Activated T-cell treated with anti-CD3 and anti-CD28 coated beads, Interleukin-2, amount 50 U/mL, for 72 hours (primary cell): ENCODE measurements at regions not wholly inside any gene's neighbourhood (a gene's known extent, or its start where the extent isn't known, plus 50 kb on each side); places are given as distances from the start of the nearest gene placed in this dataset.

ENCODE experiments used
- ATAC-seq, 2 donors: fragments of 150-1000 bp; cut with Tn5 transposase; replicated peaks in 1 of 2; 2 replicates each; pipeline ENCODE4 v1.10.0; 2021; ENCODE audit warnings: moderate library complexity in 2 of 2, mild to moderate bottlenecking in 1 of 2
- DNase-seq, 2 donors: peaks; one replicate each; pipeline ENCODE4 v3.0.0; 2021 to 2022; ENCODE audit warnings: mixed read lengths in 1 of 2
- H3K27ac Mint-ChIP-seq: one replicate; pipeline ENCODE4 v1.8.0; 2022; ENCODE audit warnings: mild to moderate bottlenecking, moderate library complexity, mixed read lengths
- H3K27me3 Mint-ChIP-seq: one replicate; pipeline ENCODE4 v1.8.0; 2022; ENCODE audit warnings: low read depth, mixed read lengths
- H3K36me3 Mint-ChIP-seq, 2 donors: one replicate each; pipeline ENCODE4 v1.8.0; 2022; ENCODE audit warnings: mixed read lengths in 2 of 2, mild to moderate bottlenecking in 1 of 2; ENCODE audit not compliant: insufficient read depth in 2 of 2
- H3K4me1 Mint-ChIP-seq: one replicate; pipeline ENCODE4 v1.8.0; 2022; ENCODE audit warnings: low read depth, mixed read lengths
- H3K4me3 Mint-ChIP-seq, 2 donors: one replicate each; pipeline ENCODE4 v1.8.0; 2022; ENCODE audit warnings: mild to moderate bottlenecking in 2 of 2, mixed read lengths in 2 of 2, moderate library complexity in 2 of 2
- H3K9me3 Mint-ChIP-seq, 2 donors: one replicate each; pipeline ENCODE4 v1.8.0; 2022; ENCODE audit warnings: mixed read lengths in 2 of 2

DNA sequence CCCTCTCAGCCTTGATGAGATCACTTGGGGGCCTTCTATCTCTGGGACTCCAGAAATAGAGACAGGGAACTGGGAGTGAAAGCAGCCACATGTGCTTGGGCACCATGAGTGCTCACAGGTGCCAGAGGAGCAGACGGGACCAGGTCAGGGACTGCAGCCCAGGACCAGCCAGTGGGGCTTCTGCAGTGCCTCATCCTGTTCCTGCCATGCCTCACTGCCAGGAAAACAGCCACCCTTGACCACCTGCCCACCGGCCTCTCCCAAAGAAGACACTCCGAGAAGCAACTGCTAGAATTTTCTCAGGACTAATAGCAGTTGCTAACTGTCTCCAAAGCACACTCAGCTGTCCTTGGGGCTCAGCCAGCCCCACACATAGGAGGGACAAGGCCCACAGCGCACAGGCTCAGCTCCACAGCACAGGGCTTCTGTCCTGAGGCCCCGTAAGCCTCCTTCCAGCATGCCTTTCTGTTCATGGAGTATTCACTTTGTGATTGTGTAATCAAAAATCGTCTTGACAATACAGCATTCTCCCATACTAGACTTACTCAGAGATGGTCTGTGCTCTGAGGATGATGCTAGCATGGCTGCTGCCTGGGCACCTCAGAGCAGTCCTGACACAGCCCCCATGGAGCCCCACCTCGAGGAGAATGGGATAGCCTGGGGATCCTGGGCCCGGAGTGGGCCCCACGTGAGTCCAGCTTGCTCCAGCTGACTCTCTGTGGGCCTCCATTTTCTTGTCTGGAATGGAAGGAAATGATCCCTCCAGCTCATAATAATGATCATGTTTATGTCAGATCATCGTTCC is 115.7 kb upstream of the RET start:
- H3K9me3 Mint-ChIP-seq = no peaks in the 10 kb centered on the region
- H3K27me3 Mint-ChIP-seq = no peaks in the 10 kb centered on the region
- H3K36me3 Mint-ChIP-seq = no peaks in the 10 kb centered on the region
- H3K27ac Mint-ChIP-seq = no peak overlapping the region
- DNase-seq (no peak), ATAC-seq (no peak)
- no peaks in the 10 kb centered on the region for H3K4me1 Mint-ChIP-seq
- no peak overlapping the region for H3K4me3 Mint-ChIP-seq

- Mint-ChIP-seq H3K27ac (no peak overlapping the region), H3K4me3 (no peak overlapping the region), H3K27me3 (no peaks in the 10 kb centered on the region), H3K9me3 (no peaks in the 10 kb centered on the region), H3K4me1 (no peaks in the 10 kb centered on the region), H3K36me3 (no peaks in the 10 kb centered on the region)
- ATAC-seq (no peak), DNase-seq (no peak)
These were observed 115.1 kb upstream of the RET start for GRCh38 chr10:42961796-42962109.

DNA sequence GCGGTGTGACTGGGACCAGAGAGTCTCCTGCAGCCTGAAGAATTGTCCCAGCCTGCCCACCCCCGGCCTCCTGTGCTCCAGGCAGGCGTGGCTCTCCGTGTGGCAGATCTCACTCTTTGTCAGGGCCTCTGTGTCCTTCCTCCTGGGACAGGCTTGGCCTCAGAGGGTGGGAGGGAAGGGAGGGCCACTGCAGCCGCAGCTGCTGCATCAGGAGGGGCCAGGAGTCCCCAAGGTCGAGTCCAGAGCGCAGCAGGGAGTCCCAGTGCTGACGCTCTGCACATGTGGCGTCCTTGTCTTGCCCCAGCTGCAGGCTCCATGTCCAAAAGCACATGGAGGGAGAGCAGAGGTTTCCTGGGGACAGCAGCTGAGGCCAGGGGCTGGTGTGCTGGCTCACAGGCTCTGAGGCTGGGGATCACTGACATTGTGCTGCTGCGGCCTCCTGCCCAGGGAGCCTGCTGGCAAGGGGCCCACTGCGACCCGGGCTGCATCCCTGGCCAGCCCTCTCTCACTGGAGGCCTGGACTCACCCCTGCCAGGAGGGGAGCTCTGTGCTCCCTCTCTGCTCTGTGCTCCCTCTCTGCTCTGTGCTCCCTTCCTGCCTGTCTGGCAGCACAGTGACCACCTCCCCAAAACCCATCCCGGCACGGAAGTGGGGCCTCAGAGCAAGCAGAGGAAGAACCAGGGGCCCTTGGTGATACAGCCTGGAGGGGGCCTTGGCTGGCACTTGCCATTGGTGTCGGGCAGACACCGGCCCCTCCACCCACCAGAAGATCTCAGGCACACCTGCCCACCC is 114.6 kb upstream of the RET start:
- no peak for ATAC-seq

DNA sequence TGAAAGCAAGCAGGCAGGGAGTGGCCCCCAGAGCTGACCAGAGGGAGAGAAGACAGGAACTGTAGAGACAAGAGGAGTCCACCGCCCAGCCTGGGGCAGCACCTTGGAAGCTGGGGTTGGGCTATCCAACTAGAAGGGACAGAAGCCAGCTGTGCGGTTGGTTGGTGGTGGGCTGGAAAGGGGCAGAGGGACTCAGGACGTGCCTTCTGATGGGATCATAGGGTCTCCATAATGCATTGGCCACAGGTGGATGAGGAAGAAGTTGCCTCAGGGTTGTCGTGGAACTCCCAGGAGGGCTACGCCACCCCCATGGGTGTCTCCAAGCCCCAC is 114.0 kb upstream of the RET start:
- no peak for DNase-seq
- H3K4me1 Mint-ChIP-seq = no peaks in the 10 kb centered on the region
- no peak overlapping the region for H3K27ac Mint-ChIP-seq

More for the DNA sequence above, 114.6 kb upstream of the RET start:
- no peak overlapping the region for H3K4me3 Mint-ChIP-seq
- no peak overlapping the region for H3K27ac Mint-ChIP-seq
- no peaks in the 10 kb centered on the region for H3K4me1 Mint-ChIP-seq
- H3K9me3 Mint-ChIP-seq = no peaks in the 10 kb centered on the region
- no peak for DNase-seq
- no peaks in the 10 kb centered on the region for H3K27me3 Mint-ChIP-seq
- H3K36me3 Mint-ChIP-seq = no peaks in the 10 kb centered on the region

GRCh38 chr10:42963312-42963711 is 113.6 kb upstream of the RET start:
- no peaks in the 10 kb centered on the region for H3K27me3 Mint-ChIP-seq
- H3K4me3 Mint-ChIP-seq = no peak overlapping the region
- no peak for DNase-seq
- no peaks in the 10 kb centered on the region for H3K36me3 Mint-ChIP-seq
- no peaks in the 10 kb centered on the region for H3K9me3 Mint-ChIP-seq
- H3K4me1 Mint-ChIP-seq = no peaks in the 10 kb centered on the region
- ATAC-seq = no peak
- H3K27ac Mint-ChIP-seq = no peak overlapping the region

More for the DNA sequence above, 114.0 kb upstream of the RET start:
- no peaks in the 10 kb centered on the region for H3K27me3 Mint-ChIP-seq
- no peaks in the 10 kb centered on the region for H3K9me3 Mint-ChIP-seq
- H3K4me3 Mint-ChIP-seq = no peak overlapping the region
- no peak for ATAC-seq
- H3K36me3 Mint-ChIP-seq = no peaks in the 10 kb centered on the region

DNA sequence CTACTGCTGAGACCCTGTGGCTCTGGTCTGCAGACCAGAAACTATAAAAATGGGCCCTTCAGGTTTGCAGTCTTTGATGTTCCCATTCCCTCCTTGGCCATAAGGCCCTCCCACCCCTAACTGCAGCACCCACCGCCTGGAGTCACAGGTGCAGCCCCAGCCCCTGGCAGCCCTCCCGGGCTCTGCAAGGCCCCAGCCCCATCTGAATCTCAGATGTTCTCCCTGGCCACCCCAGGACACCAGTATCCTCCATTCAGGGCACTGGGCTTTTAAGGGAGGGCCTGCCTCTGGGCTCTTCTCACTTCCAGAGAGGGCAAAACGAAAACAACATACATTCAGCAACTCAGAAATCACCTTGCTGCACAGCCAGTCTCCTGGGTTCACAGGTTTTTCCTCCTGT is 107.7 kb upstream of the RET start:
- H3K36me3 Mint-ChIP-seq = peaks cover 0 to 1% of the 10 kb centered on the region in 2 donors
- no peaks in the 10 kb centered on the region for H3K9me3 Mint-ChIP-seq
- H3K4me3 Mint-ChIP-seq = no peak overlapping the region
- no peak for ATAC-seq
- H3K27me3 Mint-ChIP-seq = no peaks in the 10 kb centered on the region
- no peaks in the 10 kb centered on the region for H3K4me1 Mint-ChIP-seq
- no peak overlapping the region for H3K27ac Mint-ChIP-seq
- no peak for DNase-seq

GRCh38 chr10:42969909-42970308 is 107.0 kb upstream of the RET start:
- Mint-ChIP-seq H3K27ac (no peak overlapping the region), H3K4me1 (no peaks in the 10 kb centered on the region), H3K4me3 (no peak overlapping the region), H3K9me3 (no peaks in the 10 kb centered on the region), H3K36me3 (peaks cover 0 to 1% of the 10 kb centered on the region in 2 donors), H3K27me3 (no peaks in the 10 kb centered on the region)
- DNase-seq = no peak
- ATAC-seq = no peak

GRCh38 chr10:42970451-42971250 is 106.2 kb upstream of the RET start:
- H3K4me3 Mint-ChIP-seq = no peak overlapping the region
- H3K4me1 Mint-ChIP-seq = no peaks in the 10 kb centered on the region
- no peaks in the 10 kb centered on the region for H3K27me3 Mint-ChIP-seq
- no peak overlapping the region for H3K27ac Mint-ChIP-seq
- H3K9me3 Mint-ChIP-seq = no peaks in the 10 kb centered on the region
- ATAC-seq (no peak), DNase-seq (no peak)
- H3K36me3 Mint-ChIP-seq = peaks cover 0 to 1% of the 10 kb centered on the region in 2 donors

DNA sequence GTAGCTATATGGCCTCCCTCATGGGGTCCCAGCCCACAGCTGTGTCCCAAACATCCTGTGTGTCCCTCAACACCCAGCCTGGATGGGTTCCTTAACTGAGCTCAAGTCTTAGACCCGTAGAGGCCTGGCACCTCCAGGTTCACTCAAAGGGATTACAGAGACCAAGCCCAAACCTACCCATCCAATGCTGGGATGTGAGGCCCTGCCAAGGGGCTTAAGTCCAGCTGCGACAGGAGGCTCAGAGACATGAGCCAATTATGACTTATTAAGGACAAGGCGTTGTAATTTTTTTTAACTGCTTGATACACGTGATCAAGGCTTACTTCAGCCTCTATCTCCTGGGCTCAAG is 105.6 kb upstream of the RET start:
- H3K27me3 Mint-ChIP-seq = no peaks in the 10 kb centered on the region
- no peak overlapping the region for H3K27ac Mint-ChIP-seq
- H3K4me3 Mint-ChIP-seq = no peak overlapping the region
- no peaks in the 10 kb centered on the region for H3K9me3 Mint-ChIP-seq
- DNase-seq = no peak
- peaks cover 0 to 1% of the 10 kb centered on the region in 2 donors for H3K36me3 Mint-ChIP-seq
- H3K4me1 Mint-ChIP-seq = no peaks in the 10 kb centered on the region
- no peak for ATAC-seq

- Mint-ChIP-seq H3K4me1 (no peaks in the 10 kb centered on the region), H3K9me3 (no peaks in the 10 kb centered on the region), H3K27me3 (no peaks in the 10 kb centered on the region), H3K27ac (no peak overlapping the region), H3K36me3 (peaks cover 0 to 1% of the 10 kb centered on the region in 2 donors), H3K4me3 (no peak overlapping the region)
- no peak for DNase-seq
- no peak for ATAC-seq
These were observed 103.9 kb upstream of the RET start for GRCh38 chr10:42972946-42973345.

GRCh38 chr10:42973411-42973810 is 103.5 kb upstream of the RET start:
- no peaks in the 10 kb centered on the region for H3K4me1 Mint-ChIP-seq
- H3K27ac Mint-ChIP-seq = no peak overlapping the region
- H3K9me3 Mint-ChIP-seq = no peaks in the 10 kb centered on the region
- no peaks in the 10 kb centered on the region for H3K27me3 Mint-ChIP-seq
- DNase-seq = no peak
- no peak overlapping the region for H3K4me3 Mint-ChIP-seq
- peaks cover 0 to 1% of the 10 kb centered on the region in 2 donors for H3K36me3 Mint-ChIP-seq
- ATAC-seq = no peak

DNA sequence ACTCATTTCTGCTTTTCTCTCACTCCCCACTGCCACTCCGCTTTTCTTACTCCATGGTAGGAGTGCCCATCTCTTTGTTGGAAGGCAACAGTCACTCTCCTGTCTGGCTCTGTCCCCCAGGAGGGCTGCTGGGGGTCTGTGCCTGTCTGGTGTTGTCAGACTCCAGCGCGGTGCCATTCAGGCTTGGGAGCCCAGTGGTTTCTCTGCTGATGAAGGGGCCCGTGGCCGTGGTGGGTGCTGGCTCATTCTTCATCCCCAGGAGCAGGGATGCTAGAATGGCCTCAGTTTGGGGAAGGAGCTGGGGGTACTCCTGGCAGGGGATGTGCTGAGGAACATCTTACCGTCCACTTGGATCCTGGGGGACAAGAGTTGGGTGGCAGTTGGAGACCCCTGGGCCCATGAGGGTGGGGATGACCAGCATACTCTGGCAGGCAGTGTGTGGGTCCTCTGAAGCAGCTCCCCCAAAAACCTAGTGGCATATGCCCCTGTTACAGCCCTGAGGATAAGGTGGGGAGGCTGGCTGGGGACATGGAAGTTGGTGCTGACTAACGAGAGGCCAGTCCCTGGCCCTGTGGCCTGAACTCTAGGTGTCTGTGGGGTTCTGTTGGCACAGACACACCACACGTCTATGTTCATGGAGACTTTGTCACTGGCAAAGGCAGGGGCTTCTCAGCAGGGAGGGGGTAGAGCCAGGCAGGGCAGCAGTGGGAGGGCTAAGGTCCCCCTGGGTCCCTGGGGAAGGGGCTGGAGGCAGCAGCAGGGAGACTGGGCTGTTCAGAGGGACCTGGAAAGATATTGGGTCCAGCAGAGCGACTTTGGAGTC is 102.8 kb upstream of the RET start:
- peaks cover 0 to 1% of the 10 kb centered on the region in 2 donors for H3K36me3 Mint-ChIP-seq
- no peaks in the 10 kb centered on the region for H3K27me3 Mint-ChIP-seq
- no peak overlapping the region for H3K4me3 Mint-ChIP-seq
- H3K9me3 Mint-ChIP-seq = no peaks in the 10 kb centered on the region
- H3K27ac Mint-ChIP-seq = no peak overlapping the region
- DNase-seq = no peak
- no peaks in the 10 kb centered on the region for H3K4me1 Mint-ChIP-seq
- no peak for ATAC-seq

GRCh38 chr10:42974693-42975002 is 102.2 kb upstream of the RET start:
- ATAC-seq (no peak), DNase-seq (no peak)
- peaks cover 0 to 1% of the 10 kb centered on the region in 2 donors for H3K36me3 Mint-ChIP-seq
- no peak overlapping the region for H3K27ac Mint-ChIP-seq
- H3K4me1 Mint-ChIP-seq = no peaks in the 10 kb centered on the region
- no peaks in the 10 kb centered on the region for H3K27me3 Mint-ChIP-seq
- no peaks in the 10 kb centered on the region for H3K9me3 Mint-ChIP-seq
- no peak overlapping the region for H3K4me3 Mint-ChIP-seq
